Astrocyte (in vitro differentiated cells and primary cell): ENCODE measurements at regions not wholly inside any gene's neighbourhood (a gene's known extent, or its start where the extent isn't known, plus 50 kb on each side); places are given as distances from the start of the nearest gene placed in this dataset.

Experiments
- DNase-seq: peaks from one replicate; pipeline ENCODE4 v3.0.0-alpha.2; 2010; ENCODE audit warnings: low read depth
- FAIRE-seq: peaks from 2 replicates; lab custom pipeline; 2011; peaks lifted over from hg19 to GRCh38; lab: Jason Lieb, UNC
- H2AFZ ChIP-seq: 2 replicates; pipeline ENCODE4 v1.6.0; 2012; ENCODE audit warnings: low read depth, low read length, inconsistent platforms
- H3K27ac ChIP-seq: 2 replicates; pipeline ENCODE4 v1.5.1; 2011; ENCODE audit warnings: low read depth, low read length, inconsistent platforms
- H3K27me3 ChIP-seq: 2 replicates; pipeline ENCODE4 v1.6.0; 2011; ENCODE audit warnings: low read length, inconsistent platforms; ENCODE audit not compliant: insufficient read depth
- H3K36me3 ChIP-seq: 2 replicates; pipeline ENCODE4 v1.5.1; 2011; ENCODE audit warnings: low read length, inconsistent platforms; ENCODE audit not compliant: insufficient read depth
- H3K4me1 ChIP-seq: 2 replicates; pipeline ENCODE4 v1.5.1; 2011; ENCODE audit warnings: low read length, inconsistent platforms; ENCODE audit not compliant: insufficient read depth
- H3K4me2 ChIP-seq: 2 replicates; pipeline ENCODE4 v1.6.0; 2012; ENCODE audit warnings: low read length, inconsistent platforms
- H3K4me3 ChIP-seq: 2 replicates; pipeline ENCODE4 v1.5.1; 2011; ENCODE audit warnings: low read depth, mild to moderate bottlenecking, low read length, inconsistent platforms; ENCODE audit not compliant: insufficient read depth
- H3K79me2 ChIP-seq: 2 replicates; pipeline ENCODE4 v1.6.0; 2012; ENCODE audit warnings: mild to moderate bottlenecking, low read length, inconsistent platforms; ENCODE audit not compliant: insufficient read depth
- H3K9ac ChIP-seq: 2 replicates; pipeline ENCODE4 v1.6.0; 2012; ENCODE audit warnings: mild to moderate bottlenecking, low read length, inconsistent platforms
- H3K9me3 ChIP-seq: 2 replicates; pipeline ENCODE4 v1.5.1; 2012; ENCODE audit warnings: low read depth, mild to moderate bottlenecking, low read length, inconsistent platforms; ENCODE audit not compliant: insufficient read depth
- H4K20me1 ChIP-seq: 2 replicates; pipeline ENCODE4 v1.6.0; 2012; ENCODE audit warnings: low read length, inconsistent platforms; ENCODE audit not compliant: insufficient read depth
- H3K27ac Mint-ChIP-seq: one replicate; pipeline ENCODE4 v1.8.0; 2021; ENCODE audit warnings: mild to moderate bottlenecking, mixed read lengths; ENCODE audit not compliant: unreplicated experiment
- H3K27me3 Mint-ChIP-seq: one replicate; pipeline ENCODE4 v1.8.0; 2021; ENCODE audit warnings: low read depth, mixed read lengths; ENCODE audit not compliant: unreplicated experiment
- H3K36me3 Mint-ChIP-seq: one replicate; pipeline ENCODE4 v1.8.0; 2021; ENCODE audit warnings: low read depth, mixed read lengths; ENCODE audit not compliant: unreplicated experiment
- H3K4me1 Mint-ChIP-seq: one replicate; pipeline ENCODE4 v1.8.0; 2021; ENCODE audit warnings: low read depth, mixed read lengths; ENCODE audit not compliant: unreplicated experiment
- H3K4me3 Mint-ChIP-seq: one replicate; pipeline ENCODE4 v1.8.0; 2021; ENCODE audit warnings: mild to moderate bottlenecking, moderate library complexity, mixed read lengths; ENCODE audit not compliant: unreplicated experiment
- H3K9me3 Mint-ChIP-seq: one replicate; pipeline ENCODE4 v1.8.0; 2021; ENCODE audit warnings: mild to moderate bottlenecking, mixed read lengths; ENCODE audit not compliant: unreplicated experiment
- CTCF ChIP-seq: IDR thresholded peaks from 2 replicates; pipeline ENCODE4 v1.5.1; 2011; ENCODE audit warnings: low read depth, mild to moderate bottlenecking, inconsistent platforms, low read length, moderate library complexity; ENCODE audit not compliant: insufficient read depth
- EZH2 ChIP-seq: IDR thresholded peaks from 2 replicates; pipeline ENCODE4 v1.6.1; 2012; ENCODE audit warnings: mild to moderate bottlenecking, low read length, inconsistent platforms; ENCODE audit not compliant: insufficient read depth

- no peaks in the 10 kb centered on the region for H3K36me3 ChIP-seq
- no peak overlapping the region for H3K4me3 ChIP-seq
- H4K20me1 ChIP-seq = no peaks in the 10 kb centered on the region
- H3K36me3 Mint-ChIP-seq = peaks cover 2% of the 10 kb centered on the region
- H3K9ac ChIP-seq = no peak overlapping the region
- no peaks in the 10 kb centered on the region for H3K27me3 ChIP-seq
- peaks cover 23% of the 10 kb centered on the region for H3K9me3 Mint-ChIP-seq
- TF ChIP-seq EZH2 (no peak), CTCF (no peak)
- DNase-seq = no peak
- H3K9me3 ChIP-seq = peaks cover 2% of the 10 kb centered on the region
- no peaks in the 10 kb centered on the region for H3K4me1 Mint-ChIP-seq
- no peak overlapping the region for H3K27ac Mint-ChIP-seq
- H3K27ac ChIP-seq = no peak overlapping the region
- H3K4me1 ChIP-seq = no peaks in the 10 kb centered on the region
- no peak overlapping the region for H3K4me3 Mint-ChIP-seq
- no peak overlapping the region for H2AFZ ChIP-seq
- no peak for FAIRE-seq
- no peaks in the 10 kb centered on the region for H3K79me2 ChIP-seq
- no peak overlapping the region for H3K4me2 ChIP-seq
- peaks cover 3% of the 10 kb centered on the region for H3K27me3 Mint-ChIP-seq
Measured at GRCh38 chr10:125595911-125596310, 87.1 kb downstream of the TEX36 start.

GRCh38 chr10:125593644-125594043 is 89.3 kb downstream of the TEX36 start:
- Histone ChIP-seq H3K4me2 (no peak overlapping the region), H2AFZ (no peak overlapping the region), H3K4me3 (no peak overlapping the region), H3K4me1 (no peaks in the 10 kb centered on the region), H3K27ac (no peak overlapping the region), H3K36me3 (no peaks in the 10 kb centered on the region), H3K27me3 (no peaks in the 10 kb centered on the region), H3K9ac (no peak overlapping the region), H4K20me1 (no peaks in the 10 kb centered on the region), H3K79me2 (no peaks in the 10 kb centered on the region), H3K9me3 (no peaks in the 10 kb centered on the region)
- Mint-ChIP-seq H3K9me3 (peaks cover 12% of the 10 kb centered on the region), H3K27ac (no peak overlapping the region), H3K36me3 (no peaks in the 10 kb centered on the region), H3K4me3 (no peak overlapping the region), H3K27me3 (peaks cover 3% of the 10 kb centered on the region), H3K4me1 (no peaks in the 10 kb centered on the region)
- FAIRE-seq (no peak), DNase-seq (no peak)
- TF ChIP-seq EZH2 = no peak
- TF ChIP-seq CTCF = no peak

- no peaks in the 10 kb centered on the region for H3K36me3 ChIP-seq
- H3K9me3 ChIP-seq = no peaks in the 10 kb centered on the region
- Mint-ChIP-seq H3K4me1 (no peaks in the 10 kb centered on the region), H3K27me3 (peaks cover 3% of the 10 kb centered on the region), H3K36me3 (no peaks in the 10 kb centered on the region), H3K4me3 (no peak overlapping the region), H3K9me3 (peaks cover 12% of the 10 kb centered on the region), H3K27ac (no peak overlapping the region)
- H3K27ac ChIP-seq = no peak overlapping the region
- H2AFZ ChIP-seq = no peak overlapping the region
- TF ChIP-seq CTCF (no peak), EZH2 (no peak)
- H3K9ac ChIP-seq = no peak overlapping the region
- H3K4me3 ChIP-seq = no peak overlapping the region
- H4K20me1 ChIP-seq = no peaks in the 10 kb centered on the region
- H3K79me2 ChIP-seq = no peaks in the 10 kb centered on the region
- no peaks in the 10 kb centered on the region for H3K4me1 ChIP-seq
- DNase-seq = no peak
- H3K4me2 ChIP-seq = no peak overlapping the region
- no peaks in the 10 kb centered on the region for H3K27me3 ChIP-seq
- no peak for FAIRE-seq
Measured at GRCh38 chr10:125592897-125593296, 90.1 kb downstream of the TEX36 start.
